ENCODE measurements at regions not wholly inside any gene's neighbourhood (a gene's known extent, or its start where the extent isn't known, plus 50 kb on each side); places are given as distances from the start of the nearest gene placed in this dataset.
"Not testable (repeated sequence)": the region's sequence is repeated elsewhere in the genome, so short reads cannot be mapped to it uniquely, and the experiment has no call there.

DNA sequence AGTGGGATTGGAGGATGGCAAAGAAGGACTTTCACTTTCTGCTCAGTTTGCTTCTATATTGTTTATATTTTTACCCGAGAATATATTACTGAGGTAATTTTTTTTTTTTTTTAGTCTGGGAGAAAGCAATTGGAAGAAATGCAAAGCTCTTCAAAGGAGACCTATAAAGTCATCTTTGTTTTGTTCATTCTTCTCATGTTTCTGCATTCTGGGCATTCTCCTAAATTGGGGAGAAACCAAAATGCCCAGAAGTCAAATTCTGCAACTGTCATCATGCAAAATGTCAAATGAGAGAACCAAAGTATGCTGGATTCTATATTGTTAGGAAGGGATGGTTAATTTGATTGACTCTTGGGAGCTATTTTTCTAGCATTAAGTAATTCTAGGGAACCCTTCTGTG lies 168.3 kb upstream of the TSC22D2 start:
- DNase-seq: no peak

DNA sequence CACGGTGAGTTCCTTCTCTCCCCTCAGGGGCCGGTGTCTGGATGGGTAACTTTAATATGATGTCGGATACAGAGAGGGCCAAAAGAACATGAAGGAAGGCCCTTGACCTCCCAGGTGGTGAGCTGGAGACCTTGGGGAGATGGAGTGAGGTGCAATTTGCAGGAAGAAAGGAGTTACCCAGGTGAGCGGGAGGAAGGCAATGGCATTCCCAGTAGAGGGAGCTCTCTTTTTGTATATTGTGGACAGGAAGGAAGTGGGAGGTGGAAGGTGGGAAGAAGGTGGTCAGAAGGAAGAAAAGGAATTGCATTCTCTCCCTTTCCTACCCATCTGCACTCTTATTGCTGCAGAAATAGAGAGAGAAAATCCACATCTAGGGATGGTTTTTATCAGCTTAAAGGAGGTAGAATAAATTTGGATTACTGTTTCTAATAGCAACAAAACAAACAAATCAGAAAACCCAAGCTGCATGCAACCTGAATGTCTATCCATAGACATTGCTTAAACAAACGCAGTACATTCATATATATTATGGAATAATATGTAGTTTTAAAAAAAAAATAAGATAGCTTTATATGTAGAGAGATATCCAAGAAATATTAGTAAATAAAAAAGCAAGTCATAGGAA lies 169.0 kb upstream of the TSC22D2 start:
- no peak for DNase-seq

DNA sequence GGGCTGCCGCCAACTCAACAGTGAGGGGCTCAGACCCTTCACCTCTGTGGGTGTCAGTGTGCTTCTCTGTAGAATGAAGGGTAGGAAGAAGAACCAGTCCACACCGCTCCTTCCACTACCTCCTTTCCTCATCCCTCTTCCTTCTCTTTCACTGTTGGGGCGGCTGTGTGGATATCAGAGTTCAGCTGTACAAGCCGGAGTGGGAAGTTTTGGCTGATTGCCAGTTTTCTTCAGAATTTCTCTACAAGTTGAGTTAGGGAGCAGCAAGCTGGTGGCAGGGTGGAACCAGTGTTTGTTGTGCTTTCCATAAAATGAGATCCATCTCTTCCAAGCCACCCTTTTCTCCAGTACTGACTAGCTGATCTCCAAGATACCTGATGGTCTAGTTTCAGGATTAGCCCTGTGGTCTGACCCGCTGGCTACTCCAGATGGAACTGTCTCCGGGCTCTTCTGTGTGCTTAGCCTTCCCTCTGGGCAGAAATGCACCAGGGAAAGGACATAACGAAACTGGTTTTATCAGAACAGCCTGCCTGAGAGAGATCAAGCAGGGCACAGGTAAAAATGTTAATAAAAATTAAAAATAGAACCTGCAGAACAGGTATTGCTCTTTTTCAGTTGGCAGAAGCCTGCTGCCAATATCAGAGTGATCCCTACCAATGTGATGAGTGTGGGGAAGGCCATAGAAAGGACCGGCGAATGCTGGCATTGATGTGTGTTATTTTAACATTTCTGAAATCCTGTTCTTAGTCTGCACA lies 169.9 kb upstream of the TSC22D2 start:
- DNase-seq: no peak

DNA sequence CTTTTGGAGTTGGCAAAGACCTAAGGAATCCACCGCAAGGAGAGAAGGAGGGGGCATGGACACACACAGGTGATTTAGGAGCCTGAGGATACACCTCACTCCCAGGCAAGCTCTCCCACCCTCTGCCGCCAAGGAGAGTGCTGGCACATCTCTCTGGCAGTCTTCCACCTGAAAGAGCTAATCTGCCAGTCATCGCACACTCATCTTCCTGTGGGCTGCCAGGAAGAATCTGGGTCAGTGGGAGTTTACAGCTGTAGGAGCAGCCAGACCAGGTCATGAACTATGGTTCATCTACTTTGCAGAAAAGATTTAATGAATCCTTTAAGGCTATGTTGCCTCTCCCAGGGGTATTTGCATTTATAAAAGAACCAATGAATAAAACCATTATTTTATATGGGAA lies 170.6 kb upstream of the TSC22D2 start:
- no peak for DNase-seq

DNA sequence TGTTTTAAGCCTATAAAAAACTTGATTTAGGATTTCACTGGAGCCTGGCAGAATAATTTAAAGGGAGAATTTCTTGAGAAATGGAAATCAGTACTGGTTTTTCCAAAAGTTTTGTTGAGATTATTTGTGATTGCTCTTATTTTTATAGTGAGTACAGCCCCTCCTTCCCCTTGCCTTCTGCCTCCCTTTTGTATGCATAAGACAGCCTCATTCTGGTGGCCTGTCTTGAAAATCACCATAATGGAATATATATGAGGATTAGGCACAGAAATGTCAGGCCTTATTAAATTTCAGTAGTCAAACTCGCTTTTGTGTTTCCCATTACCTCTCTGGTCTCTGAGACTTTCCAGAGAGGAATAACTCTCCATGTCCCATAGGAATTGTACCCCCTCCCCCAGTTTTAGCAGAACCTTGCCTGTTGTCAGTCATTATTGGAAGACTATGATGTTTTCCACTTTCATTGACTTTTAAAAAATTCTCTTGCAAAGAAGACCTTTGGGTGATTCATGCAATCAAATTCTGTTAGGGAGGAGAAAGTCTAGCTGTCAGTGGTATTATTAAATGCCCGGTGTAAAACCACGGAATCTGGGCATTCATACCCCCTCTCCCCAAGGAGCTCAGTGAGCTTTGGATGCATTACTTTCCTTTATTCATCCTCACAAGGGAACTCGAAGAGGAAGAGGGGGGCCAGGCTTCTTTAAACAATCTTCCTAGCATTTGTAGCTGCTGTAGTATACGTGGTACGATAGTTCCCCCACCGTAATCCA lies 171.6 kb upstream of the TSC22D2 start:
- DNase-seq: no peak

DNA sequence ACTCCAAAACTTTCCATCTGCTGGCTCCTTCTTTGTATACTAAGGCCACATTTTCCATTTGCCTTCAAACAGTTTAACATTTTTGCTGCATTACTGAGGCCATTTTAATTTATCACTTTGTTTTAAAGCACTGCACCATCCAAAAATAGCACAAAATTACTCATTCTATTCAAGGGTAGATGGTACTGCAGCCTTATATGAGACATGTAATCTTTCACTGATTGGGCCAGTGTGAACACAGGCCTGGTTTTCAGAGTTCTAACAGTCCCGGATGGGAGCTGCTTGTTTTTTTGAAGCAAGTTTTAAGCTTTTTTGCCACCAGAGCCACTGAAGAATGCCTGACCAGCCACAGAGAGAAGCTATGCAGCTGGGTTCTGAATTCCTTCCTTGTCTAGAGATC lies 172.3 kb upstream of the TSC22D2 start:
- no peak for DNase-seq

DNA sequence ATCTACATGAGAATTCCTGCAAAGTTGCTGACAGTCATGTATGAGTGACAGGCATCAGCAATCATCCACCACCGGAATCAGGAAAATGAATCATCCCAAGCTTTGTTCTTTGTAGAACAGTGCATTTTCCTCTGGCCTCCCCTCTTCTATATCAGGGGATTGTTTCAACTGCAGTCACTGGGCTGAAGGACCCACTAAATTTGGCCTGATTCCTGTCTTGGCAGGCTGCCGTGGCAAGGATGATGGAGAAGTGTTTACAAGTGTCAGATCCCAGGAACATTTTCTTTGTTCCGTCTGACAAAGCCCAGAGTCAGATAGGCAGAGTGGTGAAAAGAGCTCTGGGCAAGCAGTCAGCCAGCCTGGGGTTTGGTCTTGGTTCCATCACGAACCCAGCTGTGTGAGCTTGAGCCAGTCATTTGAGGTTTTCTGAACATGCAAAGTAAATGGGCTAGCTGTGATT lies 175.1 kb upstream of the TSC22D2 start:
- DNase-seq: no peak

DNA sequence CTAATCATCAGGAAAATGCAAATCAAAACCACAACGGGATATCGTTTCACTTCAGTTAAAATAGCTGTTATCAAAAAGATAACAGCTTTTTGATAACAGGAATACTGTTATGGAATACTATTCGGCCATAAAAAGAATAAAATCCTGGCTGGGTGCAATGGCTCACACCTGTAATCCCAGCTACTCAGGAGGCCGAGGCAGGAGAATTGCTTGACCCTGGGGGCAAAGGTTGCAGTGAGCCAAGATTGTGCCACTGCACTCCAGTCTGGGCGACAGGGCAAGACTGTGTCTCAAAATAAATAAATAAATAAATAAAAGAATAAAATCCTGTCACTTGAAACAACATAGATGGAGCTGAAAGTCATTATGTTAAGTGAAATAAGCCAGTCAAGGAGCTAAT lies 178.1 kb upstream of the TSC22D2 start:
- DNase-seq: no peak

DNA sequence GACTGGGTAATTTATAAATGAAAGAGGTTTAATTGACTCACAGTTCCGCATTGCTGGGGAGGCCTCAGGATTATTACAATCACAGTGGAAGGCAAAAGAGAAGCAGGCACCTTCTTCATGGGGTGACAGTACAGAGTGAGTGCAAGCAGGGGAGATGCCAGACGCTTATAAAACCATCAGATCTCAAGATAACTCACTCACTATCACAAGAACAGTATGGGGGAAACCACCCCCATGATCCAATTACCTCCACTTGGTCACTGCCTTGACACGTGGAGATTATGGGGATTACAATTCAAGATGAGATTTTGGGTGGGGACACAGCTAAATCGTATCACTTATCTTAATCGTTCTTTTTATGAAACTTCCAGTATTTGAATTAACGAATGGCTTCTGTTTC lies 179.5 kb upstream of the TSC22D2 start:
- not testable (repeated sequence) for DNase-seq

DNA sequence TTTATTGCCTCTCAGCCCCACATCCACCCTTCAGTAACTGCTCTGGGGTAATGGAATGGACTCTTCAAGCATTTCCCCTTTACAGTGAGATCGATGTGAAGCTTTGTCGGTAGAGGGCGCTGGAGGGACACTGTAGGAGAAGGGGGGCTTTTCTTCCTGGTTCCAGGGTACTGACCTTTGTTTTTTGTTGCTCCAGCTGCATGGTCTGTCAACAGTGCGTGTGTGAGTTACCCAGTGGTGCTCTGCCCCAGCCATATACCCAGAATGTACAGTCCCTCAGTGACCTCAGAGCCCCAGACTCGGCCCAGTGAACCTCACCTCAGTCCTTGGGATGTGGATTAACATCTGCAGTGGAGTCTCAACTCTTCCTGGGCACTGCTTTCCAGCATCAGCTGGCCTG lies 180.3 kb upstream of the TSC22D2 start:
- no peak for DNase-seq

DNA sequence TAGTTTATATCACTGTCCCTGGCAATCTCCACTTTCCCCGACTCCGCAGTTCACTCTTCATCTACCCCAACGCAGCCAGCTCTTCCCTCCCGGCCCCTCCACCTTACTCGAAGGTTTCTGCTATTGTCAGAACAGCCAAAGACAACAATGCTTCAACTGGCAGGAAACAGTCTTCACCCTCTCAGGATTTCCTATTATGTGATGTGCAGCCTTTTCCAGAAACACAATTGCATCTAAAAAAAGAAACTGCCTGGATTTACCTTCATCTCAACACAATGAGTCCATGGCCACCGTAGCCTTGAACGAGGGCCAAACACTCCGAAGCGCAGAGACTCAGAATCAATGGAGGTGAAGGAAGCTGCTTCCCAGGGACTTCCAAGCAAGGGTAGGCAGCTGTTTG lies 182.1 kb upstream of the TSC22D2 start:
- DNase-seq: no peak

DNA sequence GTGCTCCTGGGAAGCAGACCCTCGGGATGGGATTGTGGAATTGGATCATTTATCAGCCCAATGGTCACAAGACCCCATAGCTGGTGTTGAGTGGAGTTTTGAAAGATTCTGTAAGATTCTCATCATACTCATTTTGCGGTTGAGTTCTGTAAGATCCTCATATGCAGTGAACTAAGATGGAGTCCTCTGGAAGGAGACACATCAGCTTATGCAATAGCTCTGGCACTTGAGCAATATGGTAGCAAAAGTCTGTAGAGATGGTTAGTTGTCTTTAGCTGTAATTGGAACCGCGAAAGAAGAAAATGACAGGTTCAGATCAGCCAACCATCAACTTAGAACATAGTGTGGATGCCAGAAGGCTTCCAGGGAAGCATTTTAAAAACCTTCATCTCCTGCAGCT lies 184.5 kb upstream of the TSC22D2 start:
- peak; percentile 65 for DNase-seq

DNA sequence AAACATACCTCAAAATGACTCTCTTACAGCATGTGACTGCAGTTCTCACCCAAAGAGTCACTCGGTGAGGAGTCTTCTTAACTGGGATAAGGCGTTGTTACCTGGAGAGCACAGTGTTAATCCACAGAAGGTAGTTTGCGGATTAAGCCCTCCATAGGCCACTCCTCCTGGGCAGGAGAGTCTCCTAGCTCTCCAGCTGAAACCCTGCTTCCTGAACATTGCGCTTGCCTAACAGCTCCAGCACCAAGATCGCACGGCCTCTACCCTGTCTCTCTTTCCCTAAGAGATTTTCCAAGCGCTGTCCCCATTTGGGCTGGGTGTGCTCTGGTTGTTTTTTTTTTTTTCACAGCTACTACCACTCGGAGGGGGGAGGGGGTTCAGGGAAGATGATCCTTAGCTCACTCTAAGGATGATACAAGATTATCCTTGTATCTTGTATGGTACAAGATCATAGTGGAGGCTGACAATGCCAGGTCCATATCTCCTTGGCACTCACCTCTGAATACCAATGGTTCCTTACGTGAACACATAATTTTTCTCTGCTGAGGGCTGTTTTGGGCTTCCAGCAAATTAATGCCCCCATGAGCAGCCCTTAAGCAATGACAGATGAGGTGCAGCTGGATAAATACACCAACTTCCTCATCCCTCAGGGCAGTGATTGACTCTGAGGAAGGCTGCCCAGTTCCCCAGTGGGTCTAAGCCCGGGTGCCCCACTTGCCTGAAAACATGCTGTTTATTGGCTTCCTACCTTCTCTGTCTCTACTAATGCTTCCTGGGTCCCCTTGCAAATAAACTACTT lies 185.2 kb upstream of the TSC22D2 start:
- no peak for DNase-seq

DNA sequence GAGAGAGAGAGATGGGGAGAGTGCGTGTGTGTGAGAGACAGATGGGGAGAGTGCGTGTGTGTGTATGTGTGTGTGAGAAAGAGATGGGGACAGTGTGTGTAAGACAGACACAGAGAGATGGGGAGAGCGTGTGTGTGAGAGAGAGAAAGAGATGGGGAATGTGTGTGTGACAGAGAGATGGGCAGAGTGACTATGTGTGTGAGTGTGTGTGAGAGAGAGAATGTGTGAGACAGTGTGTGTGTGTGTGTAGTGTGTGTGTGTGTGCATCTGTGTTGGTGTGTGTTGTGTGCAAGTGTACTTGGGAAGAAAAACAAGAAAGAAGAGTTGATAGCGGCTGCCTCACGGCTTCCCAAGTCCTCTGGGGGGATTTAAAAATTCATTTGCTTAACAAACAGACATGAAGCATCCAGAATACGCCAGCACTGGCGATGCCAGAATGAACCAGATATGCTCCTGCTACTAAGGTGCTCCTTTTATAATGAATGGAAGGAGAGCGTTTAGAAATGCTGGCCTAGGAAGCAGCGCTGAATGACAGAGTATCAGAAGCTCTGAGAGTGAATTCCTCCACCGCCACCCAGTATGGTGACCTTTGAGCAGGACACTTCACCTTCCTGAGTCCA lies 186.1 kb upstream of the TSC22D2 start:
- DNase-seq: no peak

DNA sequence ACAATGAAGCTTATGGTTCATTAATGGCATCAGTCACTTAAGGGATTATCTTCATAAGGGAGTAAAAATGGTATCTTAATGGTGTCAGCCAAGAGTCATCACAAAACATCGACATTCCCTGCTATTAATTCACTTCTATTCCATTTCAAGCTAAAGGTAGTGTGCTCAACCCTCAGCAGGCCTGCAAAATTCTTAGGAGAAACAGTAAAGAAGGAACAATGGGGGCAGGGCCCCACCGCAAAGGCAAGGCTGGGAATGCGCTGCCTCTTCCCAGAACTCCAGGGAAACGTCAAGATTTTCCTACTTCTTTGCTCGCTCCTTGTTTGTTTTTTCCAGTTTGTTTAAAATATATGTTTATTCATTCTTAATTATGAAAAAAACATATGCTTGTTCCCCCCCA lies 187.3 kb upstream of the TSC22D2 start:
- no peak for DNase-seq

DNA sequence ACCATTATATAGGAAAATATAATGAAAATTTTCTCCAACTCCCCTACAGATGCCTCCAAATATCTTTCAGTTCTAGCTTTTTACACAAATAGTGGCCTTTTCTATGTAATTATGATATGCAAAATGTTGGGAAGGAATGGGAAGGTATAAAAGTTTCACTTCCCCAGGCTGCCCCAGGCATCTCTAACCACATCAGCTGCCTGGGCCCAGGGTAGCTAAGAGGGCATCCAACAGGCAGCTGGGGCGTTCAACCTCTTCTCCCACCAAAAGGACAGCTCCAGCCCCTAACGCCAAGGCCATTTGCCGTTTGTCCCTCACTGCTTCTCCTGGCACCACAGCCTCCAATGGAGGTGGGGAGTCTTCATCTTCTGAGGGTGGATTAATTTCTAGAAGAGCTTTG lies 188.1 kb upstream of the TSC22D2 start:
- no peak for DNase-seq

DNA sequence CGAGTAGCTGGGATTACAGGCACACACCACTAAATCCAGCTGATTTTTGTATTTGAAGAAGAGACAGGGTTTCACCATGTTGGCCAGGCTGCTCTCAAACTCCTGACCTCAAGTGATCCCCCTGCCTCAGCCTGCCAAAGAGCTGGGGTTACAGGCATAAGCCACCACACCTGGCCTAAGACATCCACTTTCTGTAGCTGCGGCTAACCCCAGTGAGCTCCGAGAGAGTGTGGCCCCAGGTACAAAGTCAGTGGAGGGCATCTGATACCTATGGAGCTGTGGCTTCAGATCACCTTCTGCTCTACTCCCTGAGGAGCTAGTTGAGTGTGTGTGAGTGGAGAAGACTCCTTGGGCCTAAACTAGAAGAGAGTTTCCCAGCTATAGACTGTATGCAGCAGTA lies 189.3 kb upstream of the TSC22D2 start:
- DNase-seq: no peak

DNA sequence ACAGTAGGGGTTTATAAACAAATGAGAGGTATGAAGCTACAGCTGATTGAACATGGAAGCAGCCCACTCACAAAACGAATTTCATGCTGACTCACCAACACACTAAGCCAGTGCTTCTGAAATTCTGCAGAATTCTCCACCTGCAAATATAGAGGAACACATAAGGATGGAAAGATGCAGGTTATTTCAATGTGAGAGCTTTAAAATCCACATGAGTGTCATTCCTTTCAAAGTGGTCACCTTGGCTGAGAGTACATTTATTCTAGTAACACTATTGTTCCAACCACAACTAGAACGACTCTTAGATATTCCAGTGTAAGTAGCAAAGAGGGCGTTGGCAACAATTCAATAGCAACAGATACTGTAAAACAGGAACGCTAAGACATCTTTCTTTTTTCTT lies 189.9 kb upstream of the TSC22D2 start:
- DNase-seq: no peak

DNA sequence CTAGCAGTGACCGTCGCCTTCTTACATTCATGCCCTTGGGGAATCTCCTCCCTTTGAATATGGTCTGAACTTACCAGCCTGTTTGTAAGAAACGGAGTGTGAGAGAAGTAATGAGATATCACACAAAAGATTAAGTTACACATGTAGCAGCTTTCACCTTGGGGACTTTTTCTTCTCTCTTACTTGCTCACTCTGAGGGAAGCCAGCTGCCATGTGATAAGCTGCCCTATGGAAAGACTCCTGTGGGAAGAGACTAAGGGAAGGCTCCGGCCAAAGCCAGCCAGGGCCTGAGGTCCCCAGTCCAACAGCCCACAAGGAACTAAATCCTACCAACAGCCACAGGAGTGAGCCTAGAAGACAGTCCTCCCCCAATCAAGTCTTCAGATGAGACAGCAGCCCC lies 190.4 kb upstream of the TSC22D2 start:
- no peak for DNase-seq

DNA sequence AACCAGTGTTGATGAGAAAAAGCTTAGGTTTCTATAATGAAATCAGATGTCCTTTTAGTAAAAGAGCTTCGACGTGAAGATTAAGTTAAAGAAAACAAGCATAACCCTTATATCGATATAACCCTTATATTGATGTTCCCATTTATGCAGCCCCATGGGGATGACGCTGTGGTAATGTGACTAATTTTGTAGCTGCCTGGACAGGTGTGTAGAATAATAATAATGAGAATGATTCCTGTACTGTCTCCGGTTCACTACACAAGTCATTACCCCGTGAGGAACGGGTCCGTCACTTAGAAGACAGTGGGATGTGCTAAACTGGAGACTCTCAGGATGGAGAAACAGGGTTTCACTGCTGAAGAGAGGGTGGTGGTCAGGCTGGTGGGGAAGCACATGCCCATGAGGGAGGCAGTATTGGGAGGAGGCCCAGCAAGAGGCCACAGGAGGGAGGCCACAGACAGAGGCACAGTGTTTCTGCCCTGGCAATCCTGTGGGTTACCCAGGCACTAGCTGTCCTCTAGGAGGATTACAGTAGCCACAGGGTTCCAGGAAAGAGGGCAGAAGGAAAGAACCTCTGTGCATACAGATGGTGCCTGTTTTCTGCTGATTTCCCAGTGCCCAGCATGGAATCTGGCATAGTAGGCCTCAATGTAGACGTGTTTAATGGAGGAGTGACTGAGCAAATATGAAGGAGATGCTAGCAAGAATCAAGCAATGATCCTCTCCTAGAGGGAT lies 191.1 kb upstream of the TSC22D2 start:
- no peak for DNase-seq

DNA sequence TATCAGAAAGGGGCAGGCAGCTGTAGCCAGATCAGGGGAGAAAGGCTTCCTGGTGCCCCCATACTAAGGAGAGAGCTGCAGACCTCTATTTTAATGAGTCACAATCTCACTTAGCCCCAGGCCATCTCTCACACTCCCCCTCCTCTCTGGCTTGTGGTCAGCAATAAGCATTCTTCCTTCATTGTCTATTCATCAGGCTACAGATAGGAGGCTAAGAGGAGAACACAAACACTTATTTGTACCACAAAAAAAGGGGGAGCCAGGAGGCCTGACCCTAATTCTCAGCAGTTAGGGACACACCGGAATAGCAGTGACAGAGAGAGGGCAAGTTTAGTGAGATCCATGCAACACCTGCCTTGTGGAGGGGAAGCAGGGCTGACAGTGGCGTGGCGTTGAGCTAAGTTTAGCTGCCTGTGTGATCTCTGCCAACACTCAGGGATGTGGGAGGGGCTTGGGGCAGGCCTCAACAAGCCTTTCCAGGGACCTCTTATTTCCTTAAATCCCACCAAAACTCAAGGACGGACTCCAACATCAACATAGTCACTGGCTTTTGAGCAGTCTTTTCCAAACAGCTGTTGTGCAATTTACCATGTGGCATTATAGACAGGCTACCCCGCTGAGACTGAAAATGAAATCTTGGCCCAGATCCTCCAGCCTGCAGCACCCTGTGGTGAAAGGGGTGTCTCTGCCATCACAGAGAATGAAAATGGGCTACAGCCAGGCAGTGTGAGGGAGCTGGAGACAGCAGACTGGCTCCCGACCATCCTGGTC lies 191.9 kb upstream of the TSC22D2 start:
- no peak for DNase-seq
